GM13977 (cell line): ENCODE measurements at regions not wholly inside any gene's neighbourhood (a gene's known extent, or its start where the extent isn't known, plus 50 kb on each side); places are given as distances from the start of the nearest gene placed in this dataset.

Experiments used
- DNase-seq: peaks from one replicate; pipeline ENCODE4 v3.0.0; 2012; ENCODE audit warnings: low spot score
- CTCF ChIP-seq: IDR thresholded peaks from 2 replicates; pipeline ENCODE4 v1.5.1; 2012; ENCODE audit warnings: mild to moderate bottlenecking, control low read depth; ENCODE audit not compliant: insufficient read depth; ENCODE audit errors: extremely low read depth, missing control alignments
- in situ Hi-C: fragments of 300-500 bp; cut with MboI; formaldehyde crosslinking; loops from one replicate; pipeline ENCODE4 v1.12.0; 2022; ENCODE audit warnings: low sequenced_read_pairs, low pct_unique_long_range_greater_than_20kb, mixed read lengths, inconsistent platforms; ENCODE audit not compliant: unreplicated experiment

GRCh38 chr3:135862361-135862760 is 103.2 kb upstream of the PPP2R3A start:
- no peak for TF ChIP-seq CTCF
- in situ Hi-C loops, result no loop called here
- no peak for DNase-seq

GRCh38 chr3:135864060-135864459 is 101.5 kb upstream of the PPP2R3A start:
- no peak for DNase-seq
- no peak for TF ChIP-seq CTCF
- in situ Hi-C loops, result no loop called here

- DNase-seq, result no peak
- in situ Hi-C loops, result no loop called here
Observed at GRCh38 chr3:135865085-135865484, 100.4 kb upstream of the PPP2R3A start.

GRCh38 chr3:135865553-135865952 is 100.0 kb upstream of the PPP2R3A start:
- TF ChIP-seq CTCF, result no peak
- in situ Hi-C loops, result no loop called here
- DNase-seq, result no peak

More at GRCh38 chr3:135865085-135865484, 100.4 kb upstream of the PPP2R3A start:
- no peak for TF ChIP-seq CTCF

- in situ Hi-C loops, result no loop called here
- TF ChIP-seq CTCF, result no peak
- no peak for DNase-seq
Observed at GRCh38 chr3:135867911-135868310, 97.6 kb upstream of the PPP2R3A start.

- no peak for DNase-seq
- in situ Hi-C loops, result no loop called here
- TF ChIP-seq CTCF, result no peak
Observed at GRCh38 chr3:135868801-135869200, 96.7 kb upstream of the PPP2R3A start.
